ENCODE measurements at regions not wholly inside any gene's neighbourhood (a gene's known extent, or its start where the extent isn't known, plus 50 kb on each side); places are given as distances from the start of the nearest gene placed in this dataset.

- H3K27me3 ChIP-seq (ENCODE audit: control insufficient read depth in 2 of 2, insufficient read depth in 2 of 2, low read length in 2 of 2), result peaks cover 4 to 9% of the 10 kb centered on the region in 2 experiments
- dilution Hi-C loops (cut with MboI; ENCODE audit: extremely low pct_ligation_motif_present, low sequenced_read_pairs) (no loop called here), intact Hi-C loops (cut with micrococcal nuclease) (no loop called here)
- FAIRE-seq (no peak), DNase-seq (ENCODE audit: low read depth, low spot score) (no peak)
- H3K4me1 ChIP-seq (ENCODE audit: control insufficient read depth, extremely low read depth, insufficient read depth, low read length), result no peaks in the 10 kb centered on the region
- H3K79me2 ChIP-seq (ENCODE audit: control insufficient read depth, insufficient read depth, low read length), result no peaks in the 10 kb centered on the region
- H3K36me3 ChIP-seq (ENCODE audit: control insufficient read depth in 2 of 2, extremely low read depth in 1 of 2, insufficient read depth in 2 of 2, low read length in 2 of 2), result no peaks in the 10 kb centered on the region
- no peak overlapping the region for H3K27ac ChIP-seq (ENCODE audit: insufficient read depth, low read depth, low read length)
- no peak overlapping the region for H3K4me2 ChIP-seq (ENCODE audit: insufficient read depth, low read length)
- no peak for TF ChIP-seq MAX (IDR thresholded peaks at IDR 0.05; ENCODE audit: insufficient read depth, insufficient read length)
- no peak for TF ChIP-seq EZH2 (IDR thresholded peaks at IDR 0.05; ENCODE audit: borderline replicate concordance, low read depth, low read length, severe bottlenecking)
- no peak for TF ChIP-seq FOS (IDR thresholded peaks at IDR 0.05; ENCODE audit: borderline replicate concordance, insufficient read depth, low read length)
- TF ChIP-seq MYC (IDR thresholded peaks at IDR 0.05; ENCODE audit: low read depth, low read length), result no peak
- no peak for TF ChIP-seq POLR2A (IDR thresholded peaks at IDR 0.05; ENCODE audit: low read depth, low read length)
- no peak for TF ChIP-seq POLR2AphosphoS5 (IDR thresholded peaks at IDR 0.05; ENCODE audit: insufficient read depth, low read depth, low read length)
- TF ChIP-seq GATA2 (IDR thresholded peaks at IDR 0.05; ENCODE audit: insufficient read depth, insufficient read length, low read depth, low read length), result no peak
- no peak for TF ChIP-seq JUN (IDR thresholded peaks at IDR 0.05; ENCODE audit: borderline replicate concordance, insufficient read depth, insufficient read length, low read depth)
- no peak for TF ChIP-seq CTCF (IDR thresholded peaks at IDR 0.05; ENCODE audit: extremely low read depth in 1 of 2, insufficient read depth in 1 of 2, low read depth in 1 of 2, low read length in 2 of 2)
- H3K9ac ChIP-seq (replicated peaks; ENCODE audit: extremely low read depth, insufficient read depth, low read length), result no peak overlapping the region
- no peaks in the 10 kb centered on the region for H4K20me1 ChIP-seq (replicated peaks; ENCODE audit: control insufficient read depth, extremely low read depth, insufficient read depth, low read length)
- no TSS peak for BruUV-seq (replicated peaks)
- no peaks in the 10 kb centered on the region for H3K9me3 ChIP-seq (replicated peaks; ENCODE audit: control insufficient read depth, insufficient read depth, low read length)
- no peak overlapping the region for H3K4me3 ChIP-seq (replicated peaks in 1 of 3; ENCODE audit: insufficient read depth in 1 of 3, low read depth in 1 of 3, low read length in 3 of 3)
- POLR2A ChIA-PET, result no interaction called here
- no peak overlapping the region for H2AFZ ChIP-seq (ENCODE audit: low read depth, low read length)
- no peaks in the 10 kb centered on the region for H3K9me1 ChIP-seq (replicated peaks; ENCODE audit: control insufficient read depth, extremely low read depth, insufficient read depth, low read length)
- CTCF ChIA-PET, result interaction anchor here (1.2 kb wide), 1 partner anchor 55 kb away, joined by 3 read pairs; no protein-coding TSS in a partner anchor
Measured at GRCh38 chr5:61654876-61655275, 322.8 kb downstream of the ZSWIM6 start.
